Epithelial cell of esophagus (primary cell): ENCODE measurements at regions not wholly inside any gene's neighbourhood (a gene's known extent, or its start where the extent isn't known, plus 50 kb on each side); places are given as distances from the start of the nearest gene placed in this dataset.
"Not testable (repeated sequence)": the region's sequence is repeated elsewhere in the genome, so short reads cannot be mapped to it uniquely, and the experiment has no call there.

Source experiments
- DNase-seq: peaks from one replicate; pipeline ENCODE4 v3.0.0; 2010; ENCODE audit warnings: low read depth
- H3K4me3 ChIP-seq: 2 replicates; pipeline ENCODE4 v1.5.1; 2011; ENCODE audit warnings: mild to moderate bottlenecking, low read length, control low read depth

GRCh38 chr5:176018598-176018997 is 50.5 kb upstream of the THOC3 start:
- not testable (repeated sequence) for DNase-seq, H3K4me3 ChIP-seq

GRCh38 chr5:176020852-176021251 is 52.7 kb upstream of the THOC3 start:
- H3K4me3 ChIP-seq, DNase-seq: not testable (repeated sequence)

- not testable (repeated sequence) for H3K4me3 ChIP-seq, DNase-seq
These were observed 55.4 kb upstream of the THOC3 start for GRCh38 chr5:176023535-176023934.

- not testable (repeated sequence) for H3K4me3 ChIP-seq, DNase-seq
These were observed 61.3 kb upstream of the THOC3 start for GRCh38 chr5:176029445-176029844.

DNA sequence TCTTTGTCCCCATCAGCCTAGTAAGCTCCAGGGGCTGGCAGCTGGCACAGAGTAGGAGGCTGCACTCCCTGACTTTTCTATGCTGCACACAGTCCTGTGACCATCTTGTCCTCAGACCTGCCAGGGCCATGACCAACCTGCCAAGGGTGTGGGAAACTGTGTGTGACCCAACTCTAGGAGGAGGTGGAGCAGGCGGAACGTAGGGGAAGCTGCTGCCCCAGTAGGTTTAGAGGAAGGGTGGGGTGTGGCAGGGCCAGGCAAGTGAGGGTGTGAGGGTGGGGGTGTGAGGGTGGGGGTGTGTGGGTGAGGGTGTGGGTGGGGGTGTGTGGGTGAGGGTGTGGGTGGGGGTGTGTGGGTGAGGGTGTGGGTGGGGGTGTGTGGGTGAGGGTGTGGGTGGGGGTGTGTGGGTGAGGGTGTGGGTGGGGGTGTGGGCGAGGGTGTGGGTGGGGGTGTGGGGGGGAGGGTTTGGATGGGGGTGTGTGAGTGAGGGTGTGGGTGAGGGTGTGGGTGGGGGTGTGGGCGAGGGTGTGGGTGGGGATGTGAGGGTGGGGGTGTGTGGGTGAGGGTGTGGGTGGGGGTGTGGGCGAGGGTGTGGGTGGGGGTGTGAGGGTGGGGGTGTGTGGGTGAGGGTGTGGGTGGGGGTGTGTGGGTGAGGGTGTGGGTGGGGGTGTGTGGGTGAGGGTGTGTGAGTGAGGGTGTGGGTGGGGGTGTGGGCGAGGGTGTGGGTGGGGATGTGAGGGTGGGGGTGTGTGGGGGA is 62.4 kb upstream of the THOC3 start:
- not testable (repeated sequence) for H3K4me3 ChIP-seq, DNase-seq

GRCh38 chr5:176031118-176031510 is 63.0 kb upstream of the THOC3 start:
- H3K4me3 ChIP-seq, DNase-seq: not testable (repeated sequence)

DNA sequence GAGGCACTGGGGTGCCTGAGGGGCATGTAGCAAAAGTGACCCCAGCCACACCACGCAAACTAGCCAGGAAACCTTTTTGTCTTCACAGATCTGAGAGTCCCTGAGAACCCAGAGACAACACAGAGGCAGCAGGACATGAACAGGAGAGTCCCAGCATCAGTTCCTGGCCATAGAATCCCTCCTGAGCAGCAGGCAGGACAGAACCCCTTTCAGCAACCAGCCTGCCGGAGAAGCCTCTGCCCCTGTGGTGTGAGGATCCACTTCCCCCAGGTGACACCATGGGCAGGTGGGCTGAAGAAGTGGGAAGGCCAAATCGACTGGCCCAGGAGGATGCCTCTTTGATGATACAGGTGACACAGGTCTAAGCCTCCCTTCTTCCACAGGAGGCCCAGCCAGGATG is 65.1 kb upstream of the THOC3 start:
- DNase-seq: not testable (repeated sequence)

DNA sequence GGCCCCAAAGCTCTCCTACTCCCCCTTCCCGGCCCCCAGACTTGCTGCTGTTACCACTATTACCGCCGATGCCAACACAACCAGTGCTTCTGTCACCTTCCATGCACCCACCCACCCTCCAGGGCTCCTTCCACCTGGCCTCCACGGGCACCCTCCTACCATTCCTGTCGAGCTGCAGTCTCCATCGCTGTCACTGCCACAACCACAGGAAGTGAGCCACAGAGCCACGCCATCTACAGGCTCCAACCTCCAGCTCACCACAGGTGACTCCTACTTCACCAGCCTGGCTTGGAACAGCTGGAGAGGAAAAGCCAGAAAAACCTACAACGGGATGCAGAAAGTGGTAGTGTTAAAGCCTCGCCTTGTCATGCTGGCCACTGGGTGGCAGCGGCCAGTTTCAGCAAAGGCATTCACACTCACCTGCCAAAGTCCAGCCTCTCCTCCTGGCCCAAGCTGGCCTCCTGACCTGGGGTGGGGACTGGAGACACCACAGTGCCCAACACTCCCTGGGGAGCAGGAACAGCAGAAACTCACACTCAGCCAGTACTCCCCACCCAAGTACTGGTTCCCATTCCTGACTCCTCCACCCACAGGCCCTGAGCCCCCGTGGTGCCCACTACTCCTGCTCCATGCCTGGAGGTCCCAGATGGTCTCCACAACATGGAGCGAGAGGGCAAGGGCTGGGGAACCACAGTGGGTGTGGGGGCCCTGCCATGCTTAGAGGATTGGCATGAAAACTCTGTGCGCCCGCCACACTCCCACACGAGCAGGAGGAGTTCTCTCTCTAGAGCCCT is 66.5 kb upstream of the THOC3 start:
- not testable (repeated sequence) for DNase-seq, H3K4me3 ChIP-seq

More for the DNA sequence above, 65.1 kb upstream of the THOC3 start:
- H3K4me3 ChIP-seq: not testable (repeated sequence)

DNA sequence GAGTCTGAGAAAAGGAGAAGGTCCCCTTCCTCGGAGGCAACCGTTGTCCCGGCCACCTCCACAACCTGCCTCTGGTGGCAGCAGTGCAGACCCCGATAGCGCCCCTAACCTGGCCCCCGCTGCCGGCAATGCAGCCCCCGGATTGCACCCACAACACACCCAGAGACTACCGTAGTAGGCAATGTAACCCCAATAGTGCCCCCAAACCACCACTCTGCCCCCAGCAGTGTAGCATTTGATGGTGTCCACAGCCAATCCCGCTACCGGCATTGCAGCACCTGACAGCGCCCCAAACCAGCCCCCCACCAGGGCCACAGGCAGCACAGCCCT is 67.1 kb upstream of the THOC3 start:
- not testable (repeated sequence) for DNase-seq, H3K4me3 ChIP-seq

- not testable (repeated sequence) for DNase-seq, H3K4me3 ChIP-seq
These were observed 67.7 kb upstream of the THOC3 start for GRCh38 chr5:176035816-176036308.

DNA sequence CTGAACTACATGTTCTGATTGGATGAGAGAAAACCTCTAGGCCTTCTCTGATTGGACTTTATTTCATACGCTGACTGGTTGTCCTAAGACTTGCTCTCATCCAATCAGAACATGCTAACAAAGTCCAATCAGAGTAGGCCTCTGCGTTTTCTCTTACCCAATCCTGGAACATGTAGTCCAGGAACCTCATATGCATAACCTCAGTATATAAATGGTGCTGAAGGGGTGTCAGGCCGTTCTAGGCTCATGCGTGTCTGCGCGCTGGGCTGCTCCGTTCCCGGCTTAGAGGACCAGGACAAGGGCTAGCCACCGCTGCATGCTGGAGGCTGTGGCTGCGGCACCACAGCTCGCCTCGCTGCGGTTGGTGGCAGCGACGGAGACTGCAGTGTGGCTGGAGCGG is 68.3 kb upstream of the THOC3 start:
- DNase-seq, H3K4me3 ChIP-seq: not testable (repeated sequence)

- not testable (repeated sequence) for DNase-seq, H3K4me3 ChIP-seq
These were observed 69.1 kb upstream of the THOC3 start for GRCh38 chr5:176037190-176037589.

GRCh38 chr5:176040105-176040801 is 72.1 kb upstream of the THOC3 start:
- H3K4me3 ChIP-seq, DNase-seq: not testable (repeated sequence)

DNA sequence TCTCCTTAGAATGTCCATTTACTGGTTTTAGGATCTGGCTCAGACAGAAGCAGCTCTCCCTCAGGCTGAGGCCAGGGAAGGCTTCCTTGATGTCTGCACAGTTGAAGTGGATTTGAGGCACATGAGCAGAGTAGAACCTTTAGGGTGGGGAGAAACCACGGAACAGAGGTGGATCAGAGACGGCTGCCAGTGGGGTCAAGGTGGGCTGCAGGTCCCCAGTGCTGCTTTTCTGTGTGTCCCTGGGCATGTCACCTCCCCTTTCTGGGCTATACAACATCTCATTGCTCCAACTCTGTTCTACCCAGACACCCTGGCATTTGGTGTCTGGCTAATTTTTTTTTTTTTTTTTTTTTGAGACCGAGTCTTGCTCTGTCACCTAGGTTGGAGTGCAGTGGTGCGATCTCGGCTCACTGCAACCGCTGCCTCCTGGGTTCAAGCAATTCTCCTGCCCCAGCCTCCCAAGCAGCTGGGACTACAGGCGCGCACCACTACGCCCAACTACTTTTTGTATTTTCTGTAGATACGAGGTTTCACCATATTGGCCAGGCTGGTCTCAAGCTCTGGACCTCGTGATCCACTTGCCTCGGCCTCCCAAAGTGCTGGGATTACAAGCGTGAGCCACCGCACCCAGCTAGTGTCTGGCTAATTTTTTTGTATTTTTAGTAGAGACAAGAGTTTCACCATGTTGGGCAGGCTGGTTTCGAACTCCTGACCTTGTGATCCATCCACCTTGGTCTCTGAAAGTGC is 73.3 kb upstream of the THOC3 start:
- H3K4me3 ChIP-seq, DNase-seq: not testable (repeated sequence)

- DNase-seq: peak; percentile 84
- H3K4me3 ChIP-seq: not testable (repeated sequence)
These were observed 74.0 kb upstream of the THOC3 start for GRCh38 chr5:176042020-176042658.

DNA sequence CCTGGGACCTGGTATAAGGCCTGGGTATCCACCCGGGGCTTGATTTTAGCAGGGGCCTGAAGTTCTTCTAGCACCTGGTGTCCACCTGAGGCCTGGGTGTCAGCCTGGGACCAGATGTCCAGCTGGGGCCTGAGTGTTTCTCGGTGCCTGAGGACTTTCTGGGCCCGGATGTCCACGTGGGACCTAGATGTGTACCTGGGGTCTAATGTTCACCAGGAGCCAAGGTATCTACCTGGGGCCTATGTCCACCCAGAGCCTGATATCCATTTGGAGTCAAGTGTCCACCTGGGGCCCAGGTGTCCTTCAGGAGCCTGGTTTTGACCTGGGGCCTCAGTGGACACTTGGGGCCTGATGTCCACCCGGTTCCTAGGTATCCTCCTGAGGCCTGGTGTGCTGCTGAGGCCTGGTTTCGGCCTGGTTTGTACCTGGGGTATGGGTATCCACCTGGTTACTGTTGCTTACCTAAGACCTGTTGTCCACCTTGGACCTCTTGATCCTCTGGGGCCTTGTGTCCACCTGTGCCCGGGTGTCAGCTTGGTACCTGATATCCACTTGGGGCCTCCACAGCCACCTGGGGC is 75.2 kb upstream of the THOC3 start:
- not testable (repeated sequence) for DNase-seq, H3K4me3 ChIP-seq

- not testable (repeated sequence) for DNase-seq
These were observed 75.9 kb upstream of the THOC3 start for GRCh38 chr5:176043986-176044385.

DNA sequence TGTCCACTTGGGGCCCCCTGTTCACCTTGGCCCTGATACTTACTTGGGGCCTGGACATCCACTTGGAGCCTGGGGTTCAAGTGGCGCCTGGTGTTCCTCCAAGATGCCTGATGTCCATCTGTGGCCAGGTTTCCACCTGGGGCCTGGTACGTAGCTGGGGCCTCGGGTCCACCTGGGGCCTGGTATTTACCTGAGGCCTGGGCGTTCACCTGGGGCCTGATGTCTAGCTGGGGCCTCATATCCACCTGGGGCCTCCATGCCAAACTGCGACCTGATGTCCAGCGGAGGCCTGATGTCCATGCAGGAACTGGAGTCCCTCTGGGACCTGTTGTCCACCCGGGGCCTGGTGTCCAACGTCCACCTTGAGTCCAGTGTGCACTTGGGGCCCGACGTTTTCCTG is 76.3 kb upstream of the THOC3 start:
- not testable (repeated sequence) for H3K4me3 ChIP-seq, DNase-seq

More at GRCh38 chr5:176043986-176044385, 75.9 kb upstream of the THOC3 start:
- not testable (repeated sequence) for H3K4me3 ChIP-seq
